ENCODE measurements at regions not wholly inside any gene's neighbourhood (a gene's known extent, or its start where the extent isn't known, plus 50 kb on each side); places are given as distances from the start of the nearest gene placed in this dataset.

DNA sequence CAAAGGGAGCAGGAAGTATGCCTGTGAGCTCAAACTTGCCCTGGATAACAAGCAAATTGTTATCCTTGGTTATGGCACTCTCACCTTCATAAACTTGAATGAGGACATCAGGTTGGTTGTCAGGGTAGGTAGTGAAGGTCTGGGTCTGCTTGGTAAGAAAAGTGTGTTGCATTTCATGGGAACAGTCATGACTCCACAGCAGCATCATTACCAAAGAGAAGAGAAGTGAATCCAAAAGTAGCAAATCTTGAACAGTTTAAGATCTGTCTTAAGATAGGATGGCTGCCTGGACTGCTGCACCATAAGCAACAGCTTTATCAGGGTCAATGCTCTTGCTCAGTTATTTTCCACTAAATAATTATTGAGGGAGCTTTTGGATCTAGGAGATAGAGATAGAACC, 350.7 kb upstream of the MAP2 start:
- no peak overlapping the region for H3K9ac ChIP-seq
- no peaks in the 10 kb centered on the region for H4K20me1 ChIP-seq (ENCODE audit: insufficient read depth)
- H3K9me3 ChIP-seq = no peaks in the 10 kb centered on the region
- H3K79me2 ChIP-seq (ENCODE audit: insufficient read depth) = no peaks in the 10 kb centered on the region
- DNase-seq = no peak
- H3K27me3 ChIP-seq (ENCODE audit: insufficient read depth) = no peaks in the 10 kb centered on the region
- no peaks in the 10 kb centered on the region; a peak in 1 of 4 replicates for H3K4me1 ChIP-seq (ENCODE audit: control insufficient read depth in 1 of 2, insufficient read depth in 2 of 2, low read depth in 1 of 2, low read length in 1 of 2)
- no peaks in the 10 kb centered on the region for H3K9me2 ChIP-seq
- no peaks in the 10 kb centered on the region for H3F3A ChIP-seq (replicated peaks; ENCODE audit: insufficient read depth)
- H2AFZ ChIP-seq (ENCODE audit: low read depth) = no peak overlapping the region
- H3K4me3 ChIP-seq (ENCODE audit: low read depth in 2 of 2, low read length in 1 of 2) = no peak overlapping the region
- TF ChIP-seq, protein P1, sequence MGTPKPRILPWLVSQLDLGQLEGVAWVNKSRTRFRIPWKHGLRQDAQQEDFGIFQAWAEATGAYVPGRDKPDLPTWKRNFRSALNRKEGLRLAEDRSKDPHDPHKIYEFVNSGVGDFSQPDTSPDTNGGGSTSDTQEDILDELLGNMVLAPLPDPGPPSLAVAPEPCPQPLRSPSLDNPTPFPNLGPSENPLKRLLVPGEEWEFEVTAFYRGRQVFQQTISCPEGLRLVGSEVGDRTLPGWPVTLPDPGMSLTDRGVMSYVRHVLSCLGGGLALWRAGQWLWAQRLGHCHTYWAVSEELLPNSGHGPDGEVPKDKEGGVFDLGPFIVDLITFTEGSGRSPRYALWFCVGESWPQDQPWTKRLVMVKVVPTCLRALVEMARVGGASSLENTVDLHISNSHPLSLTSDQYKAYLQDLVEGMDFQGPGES (IDR thresholded peaks at IDR 0.05; ENCODE audit: low read depth, low read length) = no peak
- TF ChIP-seq, protein P2, sequence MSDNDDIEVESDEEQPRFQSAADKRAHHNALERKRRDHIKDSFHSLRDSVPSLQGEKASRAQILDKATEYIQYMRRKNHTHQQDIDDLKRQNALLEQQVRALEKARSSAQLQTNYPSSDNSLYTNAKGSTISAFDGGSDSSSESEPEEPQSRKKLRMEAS (IDR thresholded peaks at IDR 0.05; ENCODE audit: low read depth) = no peak
- TF ChIP-seq JUND (IDR thresholded peaks at IDR 0.05) (no peak), EP300 (IDR thresholded peaks at IDR 0.05; ENCODE audit: borderline replicate concordance in 1 of 2, low read depth in 1 of 2, low read length in 1 of 2) (no peak), EZH2phosphoT487 (IDR thresholded peaks at IDR 0.05; ENCODE audit: borderline replicate concordance, low read depth) (no peak), TEAD4 (IDR thresholded peaks at IDR 0.05; ENCODE audit: borderline replicate concordance, insufficient read depth) (no peak), RCOR1 (IDR thresholded peaks at IDR 0.05; ENCODE audit: low read length) (no peak), RAD21 (IDR thresholded peaks at IDR 0.05; ENCODE audit: low read length) (no peak)
- no peak overlapping the region for H3K4me2 ChIP-seq
- POLR2A ChIA-PET = no interaction called here
- CTCF ChIA-PET = interaction anchor here (0.8 to 1.0 kb wide), 2 partner anchors 10 to 25 kb away, joined by 3 to 5 read pairs; no protein-coding TSS in a partner anchor
- H3K36me3 ChIP-seq (replicated peaks in 1 of 2; ENCODE audit: control insufficient read depth in 1 of 2, insufficient read depth in 2 of 2, low read length in 1 of 2) = no peaks in the 10 kb centered on the region
- no peak overlapping the region for H3K27ac ChIP-seq (ENCODE audit: low read depth in 2 of 2, low read length in 1 of 2)

DNA sequence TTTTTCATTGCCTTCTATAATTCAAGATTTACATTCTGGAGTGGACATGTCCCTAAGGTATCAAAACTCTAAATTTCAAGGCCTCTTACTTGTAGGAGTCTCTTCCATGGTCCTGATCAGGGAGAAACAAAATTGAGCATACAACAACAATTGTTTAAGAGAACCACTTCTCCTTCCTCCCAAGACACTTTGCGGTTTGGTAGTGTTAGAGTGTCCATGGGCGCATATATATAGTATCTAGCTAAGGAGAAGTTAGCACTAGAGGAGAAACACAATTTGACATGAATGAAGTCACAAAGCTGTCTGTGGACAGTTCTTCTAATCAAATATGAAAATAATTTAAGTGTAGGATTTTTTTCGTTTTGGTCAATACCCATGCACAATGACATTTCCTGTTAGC, 349.1 kb upstream of the MAP2 start:
- TF ChIP-seq CHD2 (IDR thresholded peaks at IDR 0.05; ENCODE audit: low read length, partially characterized antibody) (no peak), EZH2phosphoT487 (IDR thresholded peaks at IDR 0.05; ENCODE audit: borderline replicate concordance, low read depth) (no peak), YY1 (IDR thresholded peaks at IDR 0.05; ENCODE audit: low read depth) (no peak), POLR2AphosphoS5 (IDR thresholded peaks at IDR 0.05; ENCODE audit: low read depth, low read length) (no peak), FOSL2 (IDR thresholded peaks at IDR 0.05; ENCODE audit: borderline replicate concordance, low read depth) (no peak), EP300 (IDR thresholded peaks at IDR 0.05; ENCODE audit: borderline replicate concordance in 1 of 2, low read depth in 1 of 2, low read length in 1 of 2) (no peak), TAF1 (IDR thresholded peaks at IDR 0.05; ENCODE audit: borderline replicate concordance, low read depth, low read length) (no peak), SIN3A (IDR thresholded peaks at IDR 0.05; ENCODE audit: borderline replicate concordance, low read depth, low read length) (no peak), RFX5 (IDR thresholded peaks at IDR 0.05; ENCODE audit: low read length) (no peak), TEAD4 (IDR thresholded peaks at IDR 0.05; ENCODE audit: borderline replicate concordance, insufficient read depth) (no peak), RXRA (IDR thresholded peaks at IDR 0.05; ENCODE audit: borderline replicate concordance, low read depth) (no peak), TCF12 (IDR thresholded peaks at IDR 0.05) (no peak)
- TF ChIP-seq, protein P3, sequence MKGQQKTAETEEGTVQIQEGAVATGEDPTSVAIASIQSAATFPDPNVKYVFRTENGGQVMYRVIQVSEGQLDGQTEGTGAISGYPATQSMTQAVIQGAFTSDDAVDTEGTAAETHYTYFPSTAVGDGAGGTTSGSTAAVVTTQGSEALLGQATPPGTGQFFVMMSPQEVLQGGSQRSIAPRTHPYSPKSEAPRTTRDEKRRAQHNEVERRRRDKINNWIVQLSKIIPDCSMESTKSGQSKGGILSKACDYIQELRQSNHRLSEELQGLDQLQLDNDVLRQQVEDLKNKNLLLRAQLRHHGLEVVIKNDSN (IDR thresholded peaks at IDR 0.05; ENCODE audit: borderline replicate concordance, low read depth) = no peak
- TF ChIP-seq, protein P1 (IDR thresholded peaks at IDR 0.05; ENCODE audit: low read depth, low read length) = no peak
- TF ChIP-seq, protein P4, sequence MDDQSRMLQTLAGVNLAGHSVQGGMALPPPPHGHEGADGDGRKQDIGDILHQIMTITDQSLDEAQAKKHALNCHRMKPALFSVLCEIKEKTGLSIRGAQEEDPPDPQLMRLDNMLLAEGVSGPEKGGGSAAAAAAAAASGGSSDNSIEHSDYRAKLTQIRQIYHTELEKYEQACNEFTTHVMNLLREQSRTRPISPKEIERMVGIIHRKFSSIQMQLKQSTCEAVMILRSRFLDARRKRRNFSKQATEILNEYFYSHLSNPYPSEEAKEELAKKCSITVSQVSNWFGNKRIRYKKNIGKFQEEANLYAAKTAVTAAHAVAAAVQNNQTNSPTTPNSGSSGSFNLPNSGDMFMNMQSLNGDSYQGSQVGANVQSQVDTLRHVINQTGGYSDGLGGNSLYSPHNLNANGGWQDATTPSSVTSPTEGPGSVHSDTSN (IDR thresholded peaks at IDR 0.05) = no peak
- Histone ChIP-seq H3K9ac (no peak overlapping the region), H4K20me1 (ENCODE audit: insufficient read depth) (no peaks in the 10 kb centered on the region), H2AFZ (ENCODE audit: low read depth) (no peak overlapping the region), H3K79me2 (ENCODE audit: insufficient read depth) (no peaks in the 10 kb centered on the region), H3F3A (replicated peaks; ENCODE audit: insufficient read depth) (no peaks in the 10 kb centered on the region), H3K9me3 (no peaks in the 10 kb centered on the region), H3K4me2 (no peak overlapping the region), H3K27ac (ENCODE audit: low read depth in 2 of 2, low read length in 1 of 2) (no peak overlapping the region), H3K9me2 (no peaks in the 10 kb centered on the region), H3K4me1 (ENCODE audit: control insufficient read depth in 1 of 2, insufficient read depth in 2 of 2, low read depth in 1 of 2, low read length in 1 of 2) (no peaks in the 10 kb centered on the region; a peak in 1 of 4 replicates), H3K36me3 (replicated peaks in 1 of 2; ENCODE audit: control insufficient read depth in 1 of 2, insufficient read depth in 2 of 2, low read length in 1 of 2) (no peaks in the 10 kb centered on the region), H3K4me3 (ENCODE audit: low read depth in 2 of 2, low read length in 1 of 2) (no peak overlapping the region), H3K27me3 (ENCODE audit: insufficient read depth) (no peaks in the 10 kb centered on the region)
- 42% methylated on average over 3 of the region's 3 CpGs for WGBS (ENCODE audit: low lambda C conversion rate)
- CTCF ChIA-PET = no interaction called here
- no peak for DNase-seq
- POLR2A ChIA-PET = no interaction called here

Measured in SK-N-SH (cell line).